Parathyroid adenoma (tissue), 2 donors: ENCODE measurements at regions not wholly inside any gene's neighbourhood (a gene's known extent, or its start where the extent isn't known, plus 50 kb on each side); places are given as distances from the start of the nearest gene placed in this dataset.

Experiments
- H2AFZ ChIP-seq: fragments of 300-600 bp; sonication (generic); one replicate; pipeline ENCODE4 v1.7.0; 2017; ENCODE audit warnings: antibody characterized with exemption, mild to moderate bottlenecking
- H3K27ac ChIP-seq: fragments of 300-600 bp; sonication (generic); one replicate; pipeline ENCODE4 v1.7.0; 2017
- H3K27me3 ChIP-seq: fragments of 300-600 bp; sonication (generic); one replicate; pipeline ENCODE4 v1.7.0; 2017; ENCODE audit warnings: low read length; ENCODE audit not compliant: control insufficient read depth, insufficient read depth
- H3K36me3 ChIP-seq: fragments of 300-600 bp; sonication (generic); one replicate; pipeline ENCODE4 v1.7.0; 2017; ENCODE audit warnings: low read length; ENCODE audit not compliant: control insufficient read depth, insufficient read depth
- H3K4me1 ChIP-seq: fragments of 300-600 bp; sonication (generic); one replicate; pipeline ENCODE4 v1.7.0; 2017; ENCODE audit warnings: control low read depth
- H3K4me2 ChIP-seq: fragments of 300-600 bp; sonication (generic); one replicate; pipeline ENCODE4 v1.7.0; 2017; ENCODE audit warnings: low read length
- H3K4me3 ChIP-seq: fragments of 300-600 bp; sonication (generic); one replicate; pipeline ENCODE4 v1.7.0; 2017; ENCODE audit warnings: low read depth, low read length
- H3K79me2 ChIP-seq: fragments of 300-600 bp; sonication (generic); one replicate; pipeline ENCODE4 v1.7.0; 2017; ENCODE audit warnings: control low read depth
- H3K9ac ChIP-seq: fragments of 300-600 bp; sonication (generic); one replicate; pipeline ENCODE4 v1.7.0; 2017; ENCODE audit warnings: mild to moderate bottlenecking
- H3K9me3 ChIP-seq: fragments of 300-600 bp; sonication (generic); one replicate; pipeline ENCODE4 v1.7.0; 2017; ENCODE audit warnings: low read length; ENCODE audit not compliant: control insufficient read depth
- CTCF ChIP-seq: fragments of 300-600 bp; sonication (generic); IDR thresholded peaks from one replicate; pipeline ENCODE4 v1.7.0; 2017; ENCODE audit warnings: antibody characterized with exemption, mild to moderate bottlenecking
- donor health status: primary hyperparathyroidism.

GRCh38 chr14:66140213-66140918 lies 345.8 kb upstream of the CCDC196 start:
- H3K4me3 ChIP-seq = no peak overlapping the region
- TF ChIP-seq CTCF = no peak
- no peak overlapping the region for H3K9ac ChIP-seq
- no peak overlapping the region for H3K4me2 ChIP-seq
- no peaks in the 10 kb centered on the region for H3K4me1 ChIP-seq
- no peaks in the 10 kb centered on the region for H3K36me3 ChIP-seq
- no peaks in the 10 kb centered on the region for H3K27me3 ChIP-seq
- H3K27ac ChIP-seq = no peak overlapping the region
- no peaks in the 10 kb centered on the region for H3K79me2 ChIP-seq
- H2AFZ ChIP-seq = no peak overlapping the region
- H3K9me3 ChIP-seq = no peaks in the 10 kb centered on the region

- Histone ChIP-seq H3K4me1 (no peaks in the 10 kb centered on the region), H3K27me3 (no peaks in the 10 kb centered on the region), H2AFZ (no peak overlapping the region), H3K4me3 (no peak overlapping the region), H3K9ac (no peak overlapping the region), H3K9me3 (no peaks in the 10 kb centered on the region), H3K27ac (no peak overlapping the region), H3K79me2 (no peaks in the 10 kb centered on the region), H3K4me2 (no peak overlapping the region), H3K36me3 (no peaks in the 10 kb centered on the region)
- no peak for TF ChIP-seq CTCF
These were observed 345.2 kb upstream of the CCDC196 start for GRCh38 chr14:66140963-66141362.

GRCh38 chr14:66141733-66142132 lies 344.4 kb upstream of the CCDC196 start:
- no peak overlapping the region for H3K9ac ChIP-seq
- no peaks in the 10 kb centered on the region for H3K9me3 ChIP-seq
- no peaks in the 10 kb centered on the region for H3K4me1 ChIP-seq
- H3K27ac ChIP-seq = no peak overlapping the region
- no peaks in the 10 kb centered on the region for H3K79me2 ChIP-seq
- H3K36me3 ChIP-seq = no peaks in the 10 kb centered on the region
- no peak overlapping the region for H3K4me3 ChIP-seq
- no peak overlapping the region for H3K4me2 ChIP-seq
- H2AFZ ChIP-seq = no peak overlapping the region
- no peaks in the 10 kb centered on the region for H3K27me3 ChIP-seq
- no peak for TF ChIP-seq CTCF

- H3K9me3 ChIP-seq = no peaks in the 10 kb centered on the region
- no peak overlapping the region for H2AFZ ChIP-seq
- H3K4me2 ChIP-seq = no peak overlapping the region
- no peaks in the 10 kb centered on the region for H3K36me3 ChIP-seq
- TF ChIP-seq CTCF = no peak
- H3K9ac ChIP-seq = no peak overlapping the region
- H3K4me1 ChIP-seq = no peaks in the 10 kb centered on the region
- H3K79me2 ChIP-seq = no peaks in the 10 kb centered on the region
- no peak overlapping the region for H3K4me3 ChIP-seq
- no peaks in the 10 kb centered on the region for H3K27me3 ChIP-seq
- no peak overlapping the region for H3K27ac ChIP-seq
These were observed 342.6 kb upstream of the CCDC196 start for GRCh38 chr14:66143387-66144112.
